ENCODE measurements at regions not wholly inside any gene's neighbourhood (a gene's known extent, or its start where the extent isn't known, plus 50 kb on each side); places are given as distances from the start of the nearest gene placed in this dataset.
A peak's percentile ranks its signal among the peaks of the same experiment; 100 is the strongest.

GRCh38 chr1:191582169-191582568, 576.1 kb upstream of the RGS18 start:
- in situ Hi-C loops (cut with MboI) = no loop called here
- H3K9me3 ChIP-seq (replicated peaks; ENCODE audit: control insufficient read depth, insufficient read depth, low read depth, low read length) = 0 out of 2 replicates have a peak, but pooled peaks cover 3% of the 10 kb centered on the region
- H3K79me2 ChIP-seq (ENCODE audit: control insufficient read depth, insufficient read depth, low read length) = no peaks in the 10 kb centered on the region
- H3K27ac ChIP-seq (ENCODE audit: extremely low read depth, low read depth, low read length) = no peak overlapping the region
- DNase-seq (ENCODE audit: extremely low read depth in 1 of 4, low spot score in 3 of 4) (peak in 1 of 4 experiments; percentile 44), ATAC-seq (peak; percentile 60), FAIRE-seq (no peak)
- 0% methylated on average over 1 of the region's 1 CpG for WGBS (ENCODE audit: insufficient coverage, low coverage, missing lambda C conversion rate)
- H3K36me3 ChIP-seq (ENCODE audit: control insufficient read depth, insufficient read depth, low read length) = no peaks in the 10 kb centered on the region
- H2AFZ ChIP-seq (ENCODE audit: low read depth, low read length) = no peak overlapping the region
- H3K4me3 ChIP-seq = no peak overlapping the region
- H3K27me3 ChIP-seq (ENCODE audit: control insufficient read depth in 2 of 2, insufficient read depth in 2 of 2, low read length in 2 of 2) = no peaks in the 10 kb centered on the region
- peaks cover 0 to 6% of the 10 kb centered on the region in 2 experiments; a peak in 2 of 5 replicates for H3K4me1 ChIP-seq (replicated peaks in 1 of 2; ENCODE audit: control insufficient read depth in 2 of 2, insufficient read depth in 2 of 2, low read length in 2 of 2)
- no peak overlapping the region for H3K4me2 ChIP-seq (ENCODE audit: insufficient read depth, low read length)
- ChIA-PET POLR2A (no interaction called here), CTCF (ENCODE audit: low intra/inter-chr PET ratio) (no interaction called here)
- H3K9ac ChIP-seq (ENCODE audit: insufficient read depth in 1 of 2, low read depth in 2 of 2, low read length in 2 of 2) = no peak overlapping the region
- intact Hi-C loops (cut with micrococcal nuclease) = no loop called here
- BruUV-seq (replicated peaks) = no TSS peak
- no peaks in the 10 kb centered on the region for H4K20me1 ChIP-seq (replicated peaks; ENCODE audit: control insufficient read depth, insufficient read depth, low read length)
- H3K9me1 ChIP-seq (ENCODE audit: control insufficient read depth, insufficient read depth, low read length) = no peaks in the 10 kb centered on the region
- TF ChIP-seq ZNF384 (IDR thresholded peaks at IDR 0.05; ENCODE audit: low read depth, low read length) (peak; percentile 24; the same call in 1 of the 2 replicates), RAD51 (IDR thresholded peaks at IDR 0.05; ENCODE audit: borderline replicate concordance, low read depth) (no peak), GATA2 (CRISPR knock-in tag; IDR thresholded peaks at IDR 0.05) (peak; percentile 39; the same call in 1 of the 2 replicates), ZNF766 (CRISPR knock-in tag; conservative IDR thresholded peaks at IDR 0.05) (0 out of 2 replicates have a peak, but pooled peaks have one; percentile 15), JUND (IDR thresholded peaks at IDR 0.05; ENCODE audit: borderline replicate concordance, low read depth, low read length) (peak; percentile 32; the same call in 1 of the 2 replicates), JUND (tag; IDR thresholded peaks at IDR 0.05; ENCODE audit: borderline replicate concordance, low read depth, low read length) (no peak), SMARCE1 (IDR thresholded peaks at IDR 0.05) (peak; percentile 90), MEIS2 (IDR thresholded peaks at IDR 0.05; ENCODE audit: partially characterized antibody) (peak; percentile 44), DMBX1 (CRISPR knock-in tag; IDR thresholded peaks at IDR 0.05; ENCODE audit: borderline replicate concordance) (peak; percentile 48; the same call in 1 of the 2 replicates), KLF16 (IDR thresholded peaks at IDR 0.05) (peak; percentile 74), TRIM24 (IDR thresholded peaks at IDR 0.05) (peak; percentile 89 to 92), ATF7 (IDR thresholded peaks at IDR 0.05) (peak; percentile 84), FOSL1 (tag; conservative IDR thresholded peaks at IDR 0.05) (peak; percentile 48), CCAR2 (IDR thresholded peaks at IDR 0.05; ENCODE audit: low read depth, low read length) (no peak), ZNF511 (CRISPR knock-in tag; IDR thresholded peaks at IDR 0.05) (no peak), ARID1B (IDR thresholded peaks at IDR 0.05) (peak; percentile 94), TAL1 (IDR thresholded peaks at IDR 0.05) (peak; percentile 88), NCOR1 (IDR thresholded peaks at IDR 0.05) (peak; percentile 77), CBFA2T3 (IDR thresholded peaks at IDR 0.05) (peak; percentile 90), PKNOX1 (IDR thresholded peaks at IDR 0.05) (no peak), CHAMP1 (IDR thresholded peaks at IDR 0.05) (peak; percentile 74), FOXK2 (conservative IDR thresholded peaks at IDR 0.05 in 1 of 2, IDR thresholded peaks at IDR 0.05 in 1 of 2; ENCODE audit: low read depth in 2 of 2) (peak; percentile 19 to 70; a peak in 2 of 4 replicates)
